ENCODE measurements at regions not wholly inside any gene's neighbourhood (a gene's known extent, or its start where the extent isn't known, plus 50 kb on each side); places are given as distances from the start of the nearest gene placed in this dataset.
"Not testable (repeated sequence)": the region's sequence is repeated elsewhere in the genome, so short reads cannot be mapped to it uniquely, and the experiment has no call there.

- DNase-seq (ENCODE audit: low read depth in 3 of 3, low spot score in 2 of 3), result no peak
These were observed 113.0 kb downstream of the GOSR1 start for GRCh38 chr17:30590081-30590733.

- DNase-seq (ENCODE audit: low read depth in 3 of 3, low spot score in 2 of 3), result no peak
These were observed 112.2 kb downstream of the GOSR1 start for GRCh38 chr17:30589431-30589830.

- DNase-seq (ENCODE audit: low read depth in 3 of 3, low spot score in 2 of 3), result no peak
These were observed 111.6 kb downstream of the GOSR1 start for GRCh38 chr17:30588798-30589247.

GRCh38 chr17:30586818-30587595, 109.8 kb downstream of the GOSR1 start:
- no peak for DNase-seq (ENCODE audit: low read depth in 3 of 3, low spot score in 2 of 3)

GRCh38 chr17:30584810-30585209, 107.6 kb downstream of the GOSR1 start:
- DNase-seq (ENCODE audit: low read depth in 3 of 3, low spot score in 2 of 3), result no peak

- no peak for DNase-seq (ENCODE audit: low read depth in 3 of 3, low spot score in 2 of 3)
These were observed 103.7 kb downstream of the GOSR1 start for GRCh38 chr17:30580916-30581315.

- DNase-seq (ENCODE audit: low read depth in 3 of 3, low spot score in 2 of 3), result no peak
These were observed 102.6 kb downstream of the GOSR1 start for GRCh38 chr17:30579610-30580315.

- DNase-seq (ENCODE audit: low read depth in 3 of 3, low spot score in 2 of 3), result not testable (repeated sequence)
These were observed 101.0 kb downstream of the GOSR1 start for GRCh38 chr17:30578015-30578717.

All from right renal cortex interstitium (tissue), 3 donors.